GM12891 (cell line): ENCODE measurements at regions not wholly inside any gene's neighbourhood (a gene's known extent, or its start where the extent isn't known, plus 50 kb on each side); places are given as distances from the start of the nearest gene placed in this dataset.

Source experiments
- PAX5 ChIP-seq: IDR thresholded peaks from 2 replicates; pipeline ENCODE4 v1.6.1; 2011; ENCODE audit warnings: low read length, moderate library complexity, mild to moderate bottlenecking; ENCODE audit not compliant: insufficient read depth, severe bottlenecking
- POLR2A ChIP-seq: IDR thresholded peaks from 2 replicates; pipeline ENCODE4 v1.6.1; 2011; ENCODE audit warnings: low read depth, low read length, control low read depth
- POLR2AphosphoS5 ChIP-seq: IDR thresholded peaks from 2 replicates; pipeline ENCODE4 v1.6.1; 2011; ENCODE audit warnings: low read depth, low read length, control low read depth
- SPI1 ChIP-seq: IDR thresholded peaks from 2 replicates; pipeline ENCODE4 v1.6.1; 2011; ENCODE audit warnings: low read depth, low read length, control low read depth
- TAF1 ChIP-seq: IDR thresholded peaks from 2 replicates; pipeline ENCODE4 v1.6.1; 2011; ENCODE audit warnings: low read depth, low read length, control low read depth

- TF ChIP-seq POLR2AphosphoS5 (no peak), POLR2A (no peak), TAF1 (no peak), PAX5 (no peak), SPI1 (no peak)
These were observed 145.1 kb upstream of the PCBD1 start for GRCh38 chr10:71033396-71033980.
